Calu3 (cell line): ENCODE measurements at regions not wholly inside any gene's neighbourhood (a gene's known extent, or its start where the extent isn't known, plus 50 kb on each side); places are given as distances from the start of the nearest gene placed in this dataset.

ENCODE experiments used
- BruUV-seq: library from RNA; stranded (reverse); fragments of 400-500 nt; replicated peaks from 2 replicates; lab custom pipeline; 2021; lab: Mats Ljungman, UMichigan
- CTCF ChIA-PET: fragments of 300-600 bp; sonication (Branson Sonifier 250); formaldehyde crosslinking; loops from one replicate; lab custom pipeline; 2022; ENCODE audit warnings: antibody characterized with exemption; lab: Charles Lee
- DNase-seq: peaks from one replicate; pipeline ENCODE4 v3.0.0; 2022
- H3K27ac Mint-ChIP-seq: one replicate; pipeline ENCODE4 v1.8.0; 2022; ENCODE audit warnings: mixed read lengths; ENCODE audit not compliant: unreplicated experiment
- H3K27me3 Mint-ChIP-seq: one replicate; pipeline ENCODE4 v1.8.0; 2022; ENCODE audit warnings: mixed read lengths; ENCODE audit not compliant: unreplicated experiment
- H3K36me3 Mint-ChIP-seq: one replicate; pipeline ENCODE4 v1.8.0; 2022; ENCODE audit warnings: mild to moderate bottlenecking, moderate library complexity, mixed read lengths; ENCODE audit not compliant: insufficient read depth, unreplicated experiment
- H3K4me1 Mint-ChIP-seq: one replicate; pipeline ENCODE4 v1.8.0; 2022; ENCODE audit warnings: mild to moderate bottlenecking, low read depth, mixed read lengths; ENCODE audit not compliant: unreplicated experiment
- H3K4me3 Mint-ChIP-seq: one replicate; pipeline ENCODE4 v1.8.0; 2022; ENCODE audit warnings: mild to moderate bottlenecking, low read depth, moderate library complexity, mixed read lengths; ENCODE audit not compliant: unreplicated experiment
- H3K9me3 Mint-ChIP-seq: one replicate; pipeline ENCODE4 v1.8.0; 2022; ENCODE audit warnings: low read depth, mixed read lengths; ENCODE audit not compliant: unreplicated experiment
- CTCF ChIP-seq: fragments of 200-600 bp; IDR thresholded peaks from one replicate; pipeline ENCODE4 v1.8.0; 2022; ENCODE audit warnings: antibody characterized with exemption; ENCODE audit not compliant: unreplicated experiment
- intact Hi-C: fragments of 100-400 bp; cut with micrococcal nuclease; formaldehyde crosslinking; loops from one replicate; pipeline ENCODE4 v1.10.0; 2022; ENCODE audit not compliant: unreplicated experiment

GRCh38 chr11:134741453-134742223 is 329.6 kb upstream of the B3GAT1 start:
- CTCF ChIA-PET: no interaction called here
- Mint-ChIP-seq H3K9me3 (peaks cover 7% of the 10 kb centered on the region), H3K4me3 (no peak overlapping the region), H3K27ac (no peak overlapping the region), H3K4me1 (no peaks in the 10 kb centered on the region), H3K27me3 (no peaks in the 10 kb centered on the region), H3K36me3 (no peaks in the 10 kb centered on the region)
- BruUV-seq: no TSS peak
- no peak for DNase-seq
- TF ChIP-seq CTCF: no peak
- intact Hi-C loops: no loop called here

GRCh38 chr11:134740590-134741261 is 328.7 kb upstream of the B3GAT1 start:
- no peak overlapping the region for H3K4me3 Mint-ChIP-seq
- H3K27me3 Mint-ChIP-seq: no peaks in the 10 kb centered on the region
- no TSS peak for BruUV-seq
- TF ChIP-seq CTCF: no peak
- DNase-seq: no peak
- intact Hi-C loops: no loop called here
- no peaks in the 10 kb centered on the region for H3K4me1 Mint-ChIP-seq
- H3K36me3 Mint-ChIP-seq: no peaks in the 10 kb centered on the region
- peaks cover 7% of the 10 kb centered on the region for H3K9me3 Mint-ChIP-seq
- CTCF ChIA-PET: no interaction called here
- no peak overlapping the region for H3K27ac Mint-ChIP-seq

- no peak for DNase-seq
- H3K27ac Mint-ChIP-seq: no peak overlapping the region
- H3K36me3 Mint-ChIP-seq: no peaks in the 10 kb centered on the region
- no peaks in the 10 kb centered on the region for H3K4me1 Mint-ChIP-seq
- no TSS peak for BruUV-seq
- intact Hi-C loops: no loop called here
- CTCF ChIA-PET: no interaction called here
- no peaks in the 10 kb centered on the region for H3K27me3 Mint-ChIP-seq
- no peak for TF ChIP-seq CTCF
- no peak overlapping the region for H3K4me3 Mint-ChIP-seq
- H3K9me3 Mint-ChIP-seq: peaks cover 5% of the 10 kb centered on the region
Observed at GRCh38 chr11:134739136-134739535, 327.1 kb upstream of the B3GAT1 start.

GRCh38 chr11:134738581-134738980 is 326.5 kb upstream of the B3GAT1 start:
- peaks cover 4% of the 10 kb centered on the region for H3K9me3 Mint-ChIP-seq
- H3K36me3 Mint-ChIP-seq: no peaks in the 10 kb centered on the region
- H3K4me1 Mint-ChIP-seq: no peaks in the 10 kb centered on the region
- no peak overlapping the region for H3K4me3 Mint-ChIP-seq
- DNase-seq: no peak
- no peak for TF ChIP-seq CTCF
- BruUV-seq: no TSS peak
- intact Hi-C loops: no loop called here
- no peaks in the 10 kb centered on the region for H3K27me3 Mint-ChIP-seq
- CTCF ChIA-PET: no interaction called here
- H3K27ac Mint-ChIP-seq: no peak overlapping the region
